ENCODE measurements at regions not wholly inside any gene's neighbourhood (a gene's known extent, or its start where the extent isn't known, plus 50 kb on each side); places are given as distances from the start of the nearest gene placed in this dataset.

GRCh38 chrX:99798936-99799335 is 611.1 kb downstream of the PCDH19 start:
- no peak overlapping the region for H3K4me3 ChIP-seq (ENCODE audit: low read depth, low read length)
- TF ChIP-seq CTCF (conservative IDR thresholded peaks at IDR 0.05; ENCODE audit: low read depth, low read length), result no peak
- DNase-seq (ENCODE audit: low read depth), result no peak

GRCh38 chrX:99795495-99795894 is 614.6 kb downstream of the PCDH19 start:
- no peak for DNase-seq (ENCODE audit: low read depth)

GRCh38 chrX:99782516-99783040 is 627.5 kb downstream of the PCDH19 start:
- TF ChIP-seq CTCF (conservative IDR thresholded peaks at IDR 0.05; ENCODE audit: low read depth, low read length), result no peak
- no peak overlapping the region for H3K4me3 ChIP-seq (ENCODE audit: low read depth, low read length)
- no peak for DNase-seq (ENCODE audit: low read depth)

More at GRCh38 chrX:99795495-99795894, 614.6 kb downstream of the PCDH19 start:
- TF ChIP-seq CTCF (conservative IDR thresholded peaks at IDR 0.05; ENCODE audit: low read depth, low read length), result no peak
- no peak overlapping the region for H3K4me3 ChIP-seq (ENCODE audit: low read depth, low read length)

GRCh38 chrX:99777912-99778311 is 632.2 kb downstream of the PCDH19 start:
- no peak overlapping the region for H3K4me3 ChIP-seq (ENCODE audit: low read depth, low read length)
- DNase-seq (ENCODE audit: low read depth), result no peak
- no peak for TF ChIP-seq CTCF (conservative IDR thresholded peaks at IDR 0.05; ENCODE audit: low read depth, low read length)

DNA sequence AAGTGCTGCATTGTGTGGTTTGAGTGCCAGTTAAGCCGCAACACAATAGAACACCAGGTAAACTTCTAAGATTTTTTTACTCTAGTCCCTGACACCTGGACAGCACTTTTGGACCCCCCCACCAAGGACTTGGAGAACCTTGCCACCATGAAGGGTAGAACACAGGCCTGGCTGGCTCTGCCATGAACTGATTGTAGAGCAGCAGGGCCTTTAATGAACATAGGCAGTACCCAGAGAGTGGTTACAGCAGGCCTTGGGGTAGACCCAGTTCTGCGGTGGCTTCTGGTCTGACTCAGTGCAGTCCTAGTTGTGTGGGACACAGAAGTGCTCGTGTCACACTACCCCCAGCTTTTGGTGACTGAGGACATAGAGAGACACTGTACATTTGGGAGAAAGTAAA is 648.3 kb downstream of the PCDH19 start:
- no peak for DNase-seq (ENCODE audit: low read depth)
- no peak for TF ChIP-seq CTCF (conservative IDR thresholded peaks at IDR 0.05; ENCODE audit: low read depth, low read length)
- H3K4me3 ChIP-seq (ENCODE audit: low read depth, low read length), result no peak overlapping the region

GRCh38 chrX:99752776-99753175 is 657.3 kb downstream of the PCDH19 start:
- DNase-seq (ENCODE audit: low read depth), result no peak
- H3K4me3 ChIP-seq (ENCODE audit: low read depth, low read length), result no peak overlapping the region
- TF ChIP-seq CTCF (conservative IDR thresholded peaks at IDR 0.05; ENCODE audit: low read depth, low read length), result no peak

DNA sequence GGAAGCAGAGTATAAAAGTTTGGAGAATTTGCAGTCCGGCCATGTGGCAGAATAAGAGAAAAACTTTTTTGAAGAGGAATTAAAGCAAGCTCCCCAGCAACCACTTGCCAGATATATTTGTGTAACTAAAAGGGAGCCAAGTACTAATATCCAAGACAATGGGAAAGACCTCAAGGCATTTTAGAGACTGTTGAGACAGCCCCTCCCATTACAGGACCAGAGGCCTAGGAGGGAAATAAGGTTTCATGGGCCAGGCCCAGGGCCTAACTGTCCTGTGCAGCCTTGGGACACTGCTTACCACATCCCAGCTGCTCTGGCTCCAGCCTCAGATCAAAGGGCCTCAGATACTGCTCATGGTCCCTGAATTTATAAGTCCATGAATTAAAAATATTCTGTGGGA is 659.4 kb downstream of the PCDH19 start:
- no peak overlapping the region for H3K4me3 ChIP-seq (ENCODE audit: low read depth, low read length)
- no peak for TF ChIP-seq CTCF (conservative IDR thresholded peaks at IDR 0.05; ENCODE audit: low read depth, low read length)
- no peak for DNase-seq (ENCODE audit: low read depth)
